H9 (cell line): ENCODE measurements at regions not wholly inside any gene's neighbourhood (a gene's known extent, or its start where the extent isn't known, plus 50 kb on each side); places are given as distances from the start of the nearest gene placed in this dataset.

ENCODE experiments used
- DNase-seq: peaks from one replicate; pipeline ENCODE4 v3.0.0-alpha.2; 2017
- H2AFZ ChIP-seq: one replicate; pipeline ENCODE4 v1.6.1; 2013; ENCODE audit warnings: mild to moderate bottlenecking, low read length, control low read depth, moderate library complexity
- H2AK5ac ChIP-seq: 2 replicates; pipeline ENCODE4 v1.6.1; 2013; ENCODE audit warnings: low read length, control low read depth, mixed read lengths; ENCODE audit not compliant: insufficient read length
- H2BK120ac ChIP-seq: one replicate; pipeline ENCODE4 v1.6.1; 2013; ENCODE audit warnings: low read depth, mild to moderate bottlenecking, low read length, control low read depth, inconsistent platforms; ENCODE audit not compliant: poor library complexity, severe bottlenecking
- H2BK12ac ChIP-seq: 2 replicates; pipeline ENCODE4 v1.6.1; 2013; ENCODE audit warnings: low read length, control low read depth, mixed read lengths, low read depth; ENCODE audit not compliant: insufficient read length
- H2BK15ac ChIP-seq: 2 replicates; pipeline ENCODE4 v1.6.1; 2013; ENCODE audit warnings: low read depth, low read length, control low read depth
- H2BK20ac ChIP-seq: one replicate; pipeline ENCODE4 v1.6.1; 2013; ENCODE audit warnings: low read depth, mild to moderate bottlenecking, low read length, control low read depth, inconsistent platforms; ENCODE audit not compliant: poor library complexity, severe bottlenecking
- H2BK5ac ChIP-seq: 2 replicates; pipeline ENCODE4 v1.6.1; 2013; ENCODE audit warnings: low read length, control low read depth, mixed read lengths; ENCODE audit not compliant: insufficient read length
- H3K14ac ChIP-seq: 2 replicates; pipeline ENCODE4 v1.6.1; 2013; ENCODE audit warnings: low read length, control low read depth; ENCODE audit not compliant: insufficient read depth
- H3K18ac ChIP-seq: 2 replicates; pipeline ENCODE4 v1.6.1; 2013; ENCODE audit warnings: low read depth, mild to moderate bottlenecking, mixed read lengths, low read length, control low read depth; ENCODE audit not compliant: insufficient read length
- H3K23ac ChIP-seq: 2 replicates; pipeline ENCODE4 v1.6.1; 2013; ENCODE audit warnings: low read length, control low read depth, mixed read lengths, low read depth; ENCODE audit not compliant: insufficient read length
- H3K23me2 ChIP-seq: 2 replicates; pipeline ENCODE4 v1.6.1; 2013; ENCODE audit warnings: low read depth, mild to moderate bottlenecking, mixed read lengths, low read length, control low read depth; ENCODE audit not compliant: insufficient read length, poor library complexity, severe bottlenecking
- H3K27ac ChIP-seq: 2 replicates; pipeline ENCODE4 v1.5.1; 2013; ENCODE audit warnings: low read length, control low read depth, mixed read lengths, low read depth; ENCODE audit not compliant: insufficient read length
- H3K27me3 ChIP-seq: 2 replicates; pipeline ENCODE4 v1.6.1; 2013; ENCODE audit warnings: low read length, control low read depth, inconsistent platforms; ENCODE audit not compliant: insufficient read depth
- H3K4ac ChIP-seq: 2 replicates; pipeline ENCODE4 v1.6.1; 2013; ENCODE audit warnings: low read depth, mild to moderate bottlenecking, control low read depth, inconsistent platforms, low read length, moderate library complexity
- H3K4me1 ChIP-seq: 2 replicates; pipeline ENCODE4 v1.6.1; 2013; ENCODE audit warnings: low read length, control low read depth, inconsistent platforms; ENCODE audit not compliant: insufficient read depth
- H3K4me2 ChIP-seq: 2 replicates; pipeline ENCODE4 v1.6.1; 2013; ENCODE audit warnings: low read length, control low read depth, mixed read lengths; ENCODE audit not compliant: insufficient read length, insufficient read depth
- H3K56ac ChIP-seq: 2 replicates; pipeline ENCODE4 v1.6.1; 2013; ENCODE audit warnings: low read depth, mild to moderate bottlenecking, mixed read lengths, low read length, control low read depth; ENCODE audit not compliant: insufficient read length
- H3K79me1 ChIP-seq: 2 replicates; pipeline ENCODE4 v1.6.1; 2013; ENCODE audit warnings: low read depth, mild to moderate bottlenecking, moderate library complexity, low read length, control low read depth, inconsistent platforms; ENCODE audit not compliant: insufficient read depth, poor library complexity, severe bottlenecking
- H3K79me2 ChIP-seq: 2 replicates; pipeline ENCODE4 v1.6.1; 2013; ENCODE audit warnings: low read length, control low read depth, inconsistent platforms; ENCODE audit not compliant: insufficient read depth
- H3K9ac ChIP-seq: 2 replicates; pipeline ENCODE4 v1.6.1; 2013; ENCODE audit warnings: low read length, control low read depth, mixed read lengths; ENCODE audit not compliant: insufficient read length; ENCODE audit errors: extremely low read depth
- H3K9me3 ChIP-seq: one replicate; pipeline ENCODE4 v1.6.1; 2013; ENCODE audit warnings: low read depth, low read length, inconsistent platforms; ENCODE audit not compliant: control insufficient read depth
- H3T11ph ChIP-seq: one replicate; pipeline ENCODE4 v1.6.1; 2013; ENCODE audit warnings: mild to moderate bottlenecking, low read length, control low read depth, inconsistent platforms
- H4K20me1 ChIP-seq: one replicate; pipeline ENCODE4 v1.6.1; 2013; ENCODE audit not compliant: control insufficient read depth, insufficient read length, insufficient read depth
- H4K5ac ChIP-seq: 2 replicates; pipeline ENCODE4 v1.6.1; 2013; ENCODE audit warnings: low read depth, mild to moderate bottlenecking, mixed read lengths, low read length, control low read depth; ENCODE audit not compliant: insufficient read length
- H4K8ac ChIP-seq: replicated peaks from 2 replicates; pipeline ENCODE4 v1.6.1; 2013; ENCODE audit warnings: low read length, control low read depth, mixed read lengths, low read depth; ENCODE audit not compliant: insufficient read length
- H4K91ac ChIP-seq: 2 replicates; pipeline ENCODE4 v1.6.1; 2013; ENCODE audit warnings: low read depth, mild to moderate bottlenecking, moderate library complexity, mixed read lengths, low read length, control low read depth; ENCODE audit not compliant: insufficient read length
- H3K27ac Mint-ChIP-seq, 3 experiments: 2 replicates in 2 of 3; 3 replicates in 1 of 3; pipeline ENCODE4 v1.8.0; 2020 to 2021; ENCODE audit warnings: mixed read lengths in 3 of 3, mild to moderate bottlenecking in 1 of 3, moderate library complexity in 1 of 3
- H3K27me3 Mint-ChIP-seq: 2 replicates; pipeline ENCODE4 v1.8.0; 2021; ENCODE audit warnings: low read depth, mild to moderate bottlenecking, moderate library complexity, mixed read lengths
- H3K36me3 Mint-ChIP-seq, 3 experiments: 2 replicates in 2 of 3; 3 replicates in 1 of 3; pipeline ENCODE4 v1.8.0; 2020 to 2021; ENCODE audit warnings: low read depth in 3 of 3, mixed read lengths in 3 of 3; ENCODE audit not compliant: insufficient read depth in 1 of 3
- H3K4me1 Mint-ChIP-seq, 2 experiments: 2 replicates each; pipeline ENCODE4 v1.8.0; 2020; ENCODE audit warnings: mixed read lengths in 2 of 2
- H3K4me3 Mint-ChIP-seq, 2 experiments: 2 replicates in 1 of 2; 3 replicates in 1 of 2; pipeline ENCODE4 v1.8.0; 2020 to 2021; ENCODE audit warnings: mild to moderate bottlenecking in 2 of 2, mixed read lengths in 2 of 2, moderate library complexity in 1 of 2
- H3K9me3 Mint-ChIP-seq, 2 experiments: 2 replicates in 1 of 2; 3 replicates in 1 of 2; pipeline ENCODE4 v1.8.0; 2020; ENCODE audit warnings: mild to moderate bottlenecking in 2 of 2, mixed read lengths in 2 of 2, moderate library complexity in 1 of 2
- WGBS: extraction: QIAGEN DNeasy Blood & Tissue Kit; methylation state at CpG from one replicate; pipeline ENCODE4 v1.1.7; 2013; ENCODE audit warnings: missing lambda C conversion rate, low lambda C conversion rate, mixed read lengths; ENCODE audit not compliant: insufficient read length; ENCODE audit errors: extremely low coverage; 5-methylcytosine and 5-hydroxymethylcytosine counted together
- TF ChIP-seq, protein P1 (sequence below): fragments of 200-600 bp; sonication (generic); conservative IDR thresholded peaks from 3 replicates; pipeline ENCODE4 v1.8.0; 2021; ENCODE audit warnings: antibody characterized with exemption, mild to moderate bottlenecking

DNA sequence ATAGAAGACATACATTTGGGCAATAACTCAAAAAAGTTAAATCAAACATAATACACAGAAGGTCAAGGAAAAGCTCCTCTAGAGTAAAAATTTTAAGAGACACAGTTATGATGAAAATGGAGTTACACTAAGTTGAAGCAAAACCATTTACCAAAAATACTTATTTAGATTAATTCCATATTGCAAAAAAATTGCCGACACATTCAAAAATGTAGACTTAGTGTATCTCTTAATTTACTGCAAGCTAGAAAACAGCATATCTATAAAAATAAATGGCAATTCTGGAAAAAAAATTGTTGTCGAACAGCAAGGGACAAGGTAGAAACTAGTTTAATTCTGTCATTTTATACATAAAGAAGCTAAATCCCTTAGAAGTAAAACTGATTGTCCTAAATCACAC is 248.7 kb upstream of the KIF2B start:
- H3K9me3 Mint-ChIP-seq: no peaks in the 10 kb centered on the region
- Histone ChIP-seq H3K14ac (no peak overlapping the region), H3K79me2 (no peaks in the 10 kb centered on the region), H3K9ac (no peak overlapping the region), H4K20me1 (no peaks in the 10 kb centered on the region), H3K23me2 (no peaks in the 10 kb centered on the region), H2BK15ac (no peak overlapping the region), H4K8ac (no peak overlapping the region), H3K9me3 (no peaks in the 10 kb centered on the region), H2BK5ac (no peak overlapping the region), H3K4me2 (no peak overlapping the region), H2BK12ac (no peak overlapping the region), H3K27ac (no peak overlapping the region), H3K23ac (no peak overlapping the region), H2BK20ac (no peak overlapping the region), H2AFZ (no peak overlapping the region), H3K27me3 (no peaks in the 10 kb centered on the region), H2BK120ac (no peak overlapping the region), H3K4ac (no peak overlapping the region), H3K4me1 (no peaks in the 10 kb centered on the region), H2AK5ac (no peak overlapping the region), H3K18ac (no peak overlapping the region), H3K56ac (no peak overlapping the region), H4K5ac (no peak overlapping the region), H3T11ph (no peak overlapping the region), H4K91ac (no peak overlapping the region), H3K79me1 (no peaks in the 10 kb centered on the region)
- H3K27me3 Mint-ChIP-seq: no peaks in the 10 kb centered on the region
- TF ChIP-seq, protein P1, sequence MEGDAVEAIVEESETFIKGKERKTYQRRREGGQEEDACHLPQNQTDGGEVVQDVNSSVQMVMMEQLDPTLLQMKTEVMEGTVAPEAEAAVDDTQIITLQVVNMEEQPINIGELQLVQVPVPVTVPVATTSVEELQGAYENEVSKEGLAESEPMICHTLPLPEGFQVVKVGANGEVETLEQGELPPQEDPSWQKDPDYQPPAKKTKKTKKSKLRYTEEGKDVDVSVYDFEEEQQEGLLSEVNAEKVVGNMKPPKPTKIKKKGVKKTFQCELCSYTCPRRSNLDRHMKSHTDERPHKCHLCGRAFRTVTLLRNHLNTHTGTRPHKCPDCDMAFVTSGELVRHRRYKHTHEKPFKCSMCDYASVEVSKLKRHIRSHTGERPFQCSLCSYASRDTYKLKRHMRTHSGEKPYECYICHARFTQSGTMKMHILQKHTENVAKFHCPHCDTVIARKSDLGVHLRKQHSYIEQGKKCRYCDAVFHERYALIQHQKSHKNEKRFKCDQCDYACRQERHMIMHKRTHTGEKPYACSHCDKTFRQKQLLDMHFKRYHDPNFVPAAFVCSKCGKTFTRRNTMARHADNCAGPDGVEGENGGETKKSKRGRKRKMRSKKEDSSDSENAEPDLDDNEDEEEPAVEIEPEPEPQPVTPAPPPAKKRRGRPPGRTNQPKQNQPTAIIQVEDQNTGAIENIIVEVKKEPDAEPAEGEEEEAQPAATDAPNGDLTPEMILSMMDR: no peak
- no peak for DNase-seq
- peaks cover 0 to 3% of the 10 kb centered on the region in 2 experiments; a peak in 2 of 4 replicates for H3K4me1 Mint-ChIP-seq
- H3K4me3 Mint-ChIP-seq: no peak overlapping the region
- WGBS: no CpG with 5 or more reads among the region's 2 CpGs
- no peak overlapping the region for H3K27ac Mint-ChIP-seq
- no peaks in the 10 kb centered on the region; a peak in 1 of 7 replicates for H3K36me3 Mint-ChIP-seq
